Neural crest cell (in vitro differentiated cells): ENCODE measurements at regions not wholly inside any gene's neighbourhood (a gene's known extent, or its start where the extent isn't known, plus 50 kb on each side); places are given as distances from the start of the nearest gene placed in this dataset.

Source experiments
- DNase-seq: peaks from one replicate; pipeline ENCODE4 v3.0.0; 2021; ENCODE audit warnings: low read depth, mixed read lengths, low spot score
- H3K27ac Mint-ChIP-seq: one replicate; pipeline ENCODE4 v1.8.0; 2021; ENCODE audit warnings: mild to moderate bottlenecking, mixed read lengths; ENCODE audit not compliant: unreplicated experiment
- H3K27me3 Mint-ChIP-seq: 2 replicates; pipeline ENCODE4 v1.8.0; 2021; ENCODE audit warnings: low read depth, mild to moderate bottlenecking, mixed read lengths
- H3K36me3 Mint-ChIP-seq: 2 replicates; pipeline ENCODE4 v1.8.0; 2021; ENCODE audit warnings: low read depth, mild to moderate bottlenecking, mixed read lengths
- H3K4me1 Mint-ChIP-seq: 2 replicates; pipeline ENCODE4 v1.8.0; 2021; ENCODE audit warnings: mixed read lengths
- H3K4me3 Mint-ChIP-seq: one replicate; pipeline ENCODE4 v1.8.0; 2021; ENCODE audit warnings: mild to moderate bottlenecking, mixed read lengths
- H3K9me3 Mint-ChIP-seq: 2 replicates; pipeline ENCODE4 v1.8.0; 2021; ENCODE audit warnings: mixed read lengths
- TF ChIP-seq, protein P1 (sequence below): fragments of 200-600 bp; sonication (generic); conservative IDR thresholded peaks from 2 replicates; pipeline ENCODE4 v1.5.0; 2021; ENCODE audit warnings: antibody characterized with exemption, mild to moderate bottlenecking

- no peak for DNase-seq
- Mint-ChIP-seq H3K4me3 (no peak overlapping the region), H3K27ac (no peak overlapping the region), H3K36me3 (no peaks in the 10 kb centered on the region), H3K9me3 (no peaks in the 10 kb centered on the region), H3K4me1 (no peaks in the 10 kb centered on the region), H3K27me3 (no peaks in the 10 kb centered on the region)
- TF ChIP-seq, protein P1, sequence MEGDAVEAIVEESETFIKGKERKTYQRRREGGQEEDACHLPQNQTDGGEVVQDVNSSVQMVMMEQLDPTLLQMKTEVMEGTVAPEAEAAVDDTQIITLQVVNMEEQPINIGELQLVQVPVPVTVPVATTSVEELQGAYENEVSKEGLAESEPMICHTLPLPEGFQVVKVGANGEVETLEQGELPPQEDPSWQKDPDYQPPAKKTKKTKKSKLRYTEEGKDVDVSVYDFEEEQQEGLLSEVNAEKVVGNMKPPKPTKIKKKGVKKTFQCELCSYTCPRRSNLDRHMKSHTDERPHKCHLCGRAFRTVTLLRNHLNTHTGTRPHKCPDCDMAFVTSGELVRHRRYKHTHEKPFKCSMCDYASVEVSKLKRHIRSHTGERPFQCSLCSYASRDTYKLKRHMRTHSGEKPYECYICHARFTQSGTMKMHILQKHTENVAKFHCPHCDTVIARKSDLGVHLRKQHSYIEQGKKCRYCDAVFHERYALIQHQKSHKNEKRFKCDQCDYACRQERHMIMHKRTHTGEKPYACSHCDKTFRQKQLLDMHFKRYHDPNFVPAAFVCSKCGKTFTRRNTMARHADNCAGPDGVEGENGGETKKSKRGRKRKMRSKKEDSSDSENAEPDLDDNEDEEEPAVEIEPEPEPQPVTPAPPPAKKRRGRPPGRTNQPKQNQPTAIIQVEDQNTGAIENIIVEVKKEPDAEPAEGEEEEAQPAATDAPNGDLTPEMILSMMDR = no peak
Observed at GRCh38 chr16:55248058-55248457, 75.9 kb upstream of the IRX6 start.

DNA sequence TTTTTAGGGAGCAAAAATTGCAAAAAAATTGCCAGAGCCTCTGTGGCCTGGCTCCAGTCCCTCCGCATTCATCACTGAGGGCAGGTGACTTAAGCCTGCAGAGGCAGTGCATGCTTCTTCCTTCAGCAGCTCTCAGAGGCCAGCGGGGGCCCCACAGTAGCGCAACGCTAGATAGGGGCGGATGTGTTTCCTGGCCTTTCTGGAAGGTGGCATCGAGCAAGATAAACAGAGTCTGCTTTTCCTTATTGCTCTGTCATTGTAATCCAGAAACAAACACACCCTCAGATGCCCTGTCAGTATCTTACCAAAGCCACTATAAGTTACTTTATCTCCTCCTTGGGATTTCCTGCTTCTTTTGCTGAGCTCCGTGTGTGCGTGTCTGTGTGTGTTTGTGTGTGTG lies 75.5 kb upstream of the IRX6 start:
- no peak overlapping the region for H3K27ac Mint-ChIP-seq
- no peaks in the 10 kb centered on the region for H3K36me3 Mint-ChIP-seq
- H3K4me3 Mint-ChIP-seq = no peak overlapping the region
- no peaks in the 10 kb centered on the region for H3K4me1 Mint-ChIP-seq
- DNase-seq = no peak
- H3K9me3 Mint-ChIP-seq = no peaks in the 10 kb centered on the region
- H3K27me3 Mint-ChIP-seq = no peaks in the 10 kb centered on the region
- TF ChIP-seq, protein P1 = no peak

DNA sequence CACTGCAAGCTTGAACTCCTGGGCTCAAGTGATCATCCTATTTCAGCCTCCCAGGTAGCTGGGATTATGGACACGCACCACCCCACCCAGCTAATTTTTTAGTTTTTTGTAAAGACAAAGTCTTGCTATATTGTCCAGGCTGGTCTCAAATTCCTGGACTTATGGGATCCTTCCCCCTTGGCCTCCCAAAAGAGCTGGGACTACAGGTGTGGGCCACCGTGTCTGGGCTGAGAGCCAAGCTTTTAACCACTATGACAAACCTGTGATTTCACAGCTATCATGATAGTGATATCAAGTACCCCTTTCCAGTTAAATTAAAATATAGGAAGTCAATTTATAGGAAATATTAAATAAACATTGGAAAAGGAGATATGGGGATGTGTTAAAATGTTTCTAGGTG lies 74.6 kb upstream of the IRX6 start:
- TF ChIP-seq, protein P1 = no peak
- DNase-seq = no peak
- H3K4me1 Mint-ChIP-seq = no peaks in the 10 kb centered on the region
- peaks cover 5% of the 10 kb centered on the region for H3K9me3 Mint-ChIP-seq
- H3K36me3 Mint-ChIP-seq = no peaks in the 10 kb centered on the region
- no peak overlapping the region for H3K4me3 Mint-ChIP-seq
- no peaks in the 10 kb centered on the region for H3K27me3 Mint-ChIP-seq
- no peak overlapping the region for H3K27ac Mint-ChIP-seq

- no peaks in the 10 kb centered on the region for H3K36me3 Mint-ChIP-seq
- TF ChIP-seq, protein P1 = no peak
- peaks cover 6% of the 10 kb centered on the region for H3K9me3 Mint-ChIP-seq
- no peak overlapping the region for H3K4me3 Mint-ChIP-seq
- no peaks in the 10 kb centered on the region for H3K27me3 Mint-ChIP-seq
- H3K4me1 Mint-ChIP-seq = no peaks in the 10 kb centered on the region
- no peak overlapping the region for H3K27ac Mint-ChIP-seq
- DNase-seq = no peak
Observed at GRCh38 chr16:55249936-55250335, 74.1 kb upstream of the IRX6 start.

GRCh38 chr16:55250701-55251100 lies 73.3 kb upstream of the IRX6 start:
- peaks cover 6% of the 10 kb centered on the region for H3K9me3 Mint-ChIP-seq
- no peak for DNase-seq

More at GRCh38 chr16:55250701-55251100, 73.3 kb upstream of the IRX6 start:
- H3K36me3 Mint-ChIP-seq = no peaks in the 10 kb centered on the region
- no peaks in the 10 kb centered on the region for H3K27me3 Mint-ChIP-seq
- TF ChIP-seq, protein P1 = no peak
- no peak overlapping the region for H3K4me3 Mint-ChIP-seq
- no peaks in the 10 kb centered on the region for H3K4me1 Mint-ChIP-seq
- H3K27ac Mint-ChIP-seq = no peak overlapping the region
